Spinal cord (tissue), 9 donors: ENCODE measurements at regions not wholly inside any gene's neighbourhood (a gene's known extent, or its start where the extent isn't known, plus 50 kb on each side); places are given as distances from the start of the nearest gene placed in this dataset.

ENCODE experiments used
- DNase-seq, 6 donors: peaks; one replicate each; pipeline versions ENCODE4 v3.0.0 to v3.0.0-alpha.2; 2013 to 2015; ENCODE audit warnings: low spot score in 6 of 6, low read depth in 4 of 6
- H3K27ac ChIP-seq: one replicate; pipeline ENCODE4 v1.5.1; 2013; ENCODE audit warnings: low read depth, low read length, control low read depth
- H3K27me3 ChIP-seq: one replicate; pipeline ENCODE4 v1.6.1; 2013; ENCODE audit warnings: low read length; ENCODE audit not compliant: control insufficient read depth, insufficient read depth
- H3K36me3 ChIP-seq: one replicate; pipeline ENCODE4 v1.6.1; 2013; ENCODE audit warnings: low read length; ENCODE audit not compliant: control insufficient read depth, insufficient read depth
- H3K4me1 ChIP-seq: one replicate; pipeline ENCODE4 v1.6.1; 2013; ENCODE audit warnings: low read length; ENCODE audit not compliant: control insufficient read depth, insufficient read depth
- H3K4me3 ChIP-seq: one replicate; pipeline ENCODE4 v1.5.1; 2013; ENCODE audit warnings: low read depth, low read length, control low read depth
- H3K9me3 ChIP-seq: one replicate; pipeline ENCODE4 v1.6.1; 2013; ENCODE audit warnings: low read length; ENCODE audit not compliant: control insufficient read depth, insufficient read depth
- WGBS: methylation state at CpG from one replicate; pipeline ENCODE4 v1.1.5; 2013; ENCODE audit warnings: missing lambda C conversion rate; ENCODE audit not compliant: insufficient coverage; 5-methylcytosine and 5-hydroxymethylcytosine counted together
- donor health status: healthy.

DNA sequence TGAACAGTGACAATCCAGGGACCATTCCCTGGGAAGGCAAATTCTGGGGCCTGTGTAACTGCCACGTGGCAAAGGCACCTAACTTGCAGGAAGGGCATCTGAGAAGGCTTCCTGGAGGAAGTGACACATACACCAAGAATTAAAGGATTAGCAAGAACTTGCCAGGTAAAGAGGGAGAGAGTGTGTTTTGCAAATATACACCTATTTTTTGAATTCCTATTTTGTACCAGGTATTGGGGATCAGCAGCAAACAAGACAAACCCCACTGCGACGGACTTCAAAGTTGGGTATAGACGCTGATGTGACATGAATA is 206.5 kb upstream of the ZMIZ1 start:
- no peak overlapping the region for H3K4me3 ChIP-seq
- no peak overlapping the region for H3K27ac ChIP-seq
- H3K9me3 ChIP-seq, result no peaks in the 10 kb centered on the region
- no peaks in the 10 kb centered on the region for H3K36me3 ChIP-seq
- peaks cover 36% of the 10 kb centered on the region for H3K4me1 ChIP-seq
- WGBS, result 92% methylated on average over 2 of the region's 4 CpGs
- no peak for DNase-seq
- no peaks in the 10 kb centered on the region for H3K27me3 ChIP-seq

DNA sequence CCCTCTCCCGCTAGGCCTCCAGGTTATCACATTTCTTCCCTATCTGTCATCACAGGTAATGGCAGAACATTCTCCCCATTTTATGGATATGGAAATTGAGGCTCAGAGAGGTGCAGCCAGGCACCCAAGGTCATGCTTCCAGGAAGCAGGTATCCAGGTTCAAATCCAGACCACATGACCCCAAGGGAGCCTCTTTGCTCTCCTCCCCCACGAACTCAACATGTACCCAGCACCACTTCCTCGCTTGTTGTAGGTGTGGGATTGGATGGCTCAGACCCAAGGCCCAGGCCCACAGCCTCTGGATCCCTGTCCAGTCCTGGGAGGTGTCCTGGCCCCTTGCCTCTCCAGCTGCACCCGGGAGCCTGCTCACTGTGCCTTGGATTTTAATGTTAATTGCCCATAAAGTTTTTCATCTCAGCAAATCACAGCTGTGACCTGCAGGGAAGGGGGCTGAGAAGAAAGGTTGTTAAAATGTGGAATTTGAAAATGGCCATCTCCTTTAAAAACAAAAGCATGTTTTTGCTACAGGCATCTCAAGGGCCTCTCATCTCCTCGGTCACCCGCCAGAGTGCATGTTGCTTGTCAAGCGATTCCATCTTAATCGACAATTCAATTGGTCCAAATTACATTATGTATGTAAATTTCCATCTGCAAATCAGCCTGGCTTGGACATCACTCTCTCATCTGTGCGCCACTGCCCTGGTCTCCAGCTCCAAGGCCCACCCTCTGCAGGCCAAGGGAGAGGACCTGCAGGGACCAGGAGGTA is 205.4 kb upstream of the ZMIZ1 start:
- H3K4me1 ChIP-seq, result peaks cover 36% of the 10 kb centered on the region
- peak in 1 of 6 donors; percentile 59 for DNase-seq
- H3K4me3 ChIP-seq, result no peak overlapping the region
- H3K27me3 ChIP-seq, result no peaks in the 10 kb centered on the region
- WGBS, result 41% methylated on average over 5 of the region's 9 CpGs
- H3K27ac ChIP-seq, result no peak overlapping the region
- no peaks in the 10 kb centered on the region for H3K9me3 ChIP-seq
- no peaks in the 10 kb centered on the region for H3K36me3 ChIP-seq

DNA sequence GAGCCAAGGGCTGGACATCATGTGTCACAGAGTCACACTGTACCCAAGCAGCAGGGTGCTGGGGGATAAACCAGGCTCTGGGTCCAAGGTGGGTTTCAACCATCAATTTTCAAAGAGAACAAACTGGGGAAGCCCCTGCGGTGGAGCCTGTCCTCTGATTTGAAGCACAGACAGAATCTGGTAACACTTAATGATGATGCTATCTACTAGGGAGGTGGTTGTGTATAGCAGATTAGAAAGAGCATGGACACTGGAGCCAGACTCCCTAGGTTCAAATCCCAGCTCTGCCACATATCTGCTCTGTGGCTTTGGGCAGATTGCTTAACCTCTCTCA is 204.9 kb upstream of the ZMIZ1 start:
- H3K27me3 ChIP-seq, result no peaks in the 10 kb centered on the region
- H3K9me3 ChIP-seq, result no peaks in the 10 kb centered on the region
- H3K4me3 ChIP-seq, result no peak overlapping the region
- WGBS, result no CpG with 5 or more reads among the region's 1 CpG
- H3K27ac ChIP-seq, result no peak overlapping the region
- no peaks in the 10 kb centered on the region for H3K36me3 ChIP-seq
- DNase-seq, result peak in 1 of 6 donors; percentile 11
- peaks cover 39% of the 10 kb centered on the region for H3K4me1 ChIP-seq

DNA sequence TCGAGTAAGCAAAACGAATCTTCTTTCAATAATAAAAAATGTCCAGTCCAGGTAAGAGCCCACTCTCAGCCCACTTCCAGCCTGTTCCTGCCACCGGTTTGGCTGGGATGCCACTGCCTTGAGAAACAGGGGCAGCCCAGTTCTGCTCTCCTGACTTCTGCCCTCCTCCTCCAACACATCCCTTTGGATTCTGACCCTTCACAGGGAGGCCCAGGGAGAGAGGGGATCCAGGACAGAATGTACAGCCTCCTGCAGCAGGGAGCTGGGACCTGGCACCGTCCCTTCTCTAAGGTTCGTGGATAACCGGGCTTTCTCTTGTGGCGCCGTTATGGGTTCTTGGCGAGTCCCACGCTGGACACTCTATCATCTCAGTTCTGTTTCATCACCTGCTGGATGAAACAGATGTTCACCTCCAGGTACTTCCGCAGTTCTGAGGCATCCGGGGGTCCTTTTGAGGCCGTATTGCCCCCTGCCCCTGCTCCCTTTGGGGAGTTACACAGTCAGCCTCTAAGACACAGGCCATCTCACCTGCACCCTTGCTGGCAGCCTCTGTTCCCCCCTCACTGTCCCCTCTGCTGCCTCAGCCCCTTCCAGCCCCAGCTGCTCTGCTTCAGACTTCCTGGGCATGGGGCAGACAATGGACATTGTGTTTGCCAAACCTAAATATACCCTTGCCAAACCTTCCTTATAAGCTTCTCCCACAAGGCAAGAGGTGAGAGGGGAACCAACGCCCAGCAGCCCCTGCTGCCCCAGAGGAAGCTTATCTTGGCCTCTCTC is 203.8 kb upstream of the ZMIZ1 start:
- H3K27me3 ChIP-seq, result no peaks in the 10 kb centered on the region
- no peaks in the 10 kb centered on the region for H3K9me3 ChIP-seq
- no peak overlapping the region for H3K27ac ChIP-seq
- H3K36me3 ChIP-seq, result no peaks in the 10 kb centered on the region
- WGBS, result 81% methylated on average over 14 of the region's 14 CpGs
- no peak overlapping the region for H3K4me3 ChIP-seq
- H3K4me1 ChIP-seq, result peaks cover 41% of the 10 kb centered on the region
- peak in 1 of 6 donors; percentile 1 for DNase-seq

DNA sequence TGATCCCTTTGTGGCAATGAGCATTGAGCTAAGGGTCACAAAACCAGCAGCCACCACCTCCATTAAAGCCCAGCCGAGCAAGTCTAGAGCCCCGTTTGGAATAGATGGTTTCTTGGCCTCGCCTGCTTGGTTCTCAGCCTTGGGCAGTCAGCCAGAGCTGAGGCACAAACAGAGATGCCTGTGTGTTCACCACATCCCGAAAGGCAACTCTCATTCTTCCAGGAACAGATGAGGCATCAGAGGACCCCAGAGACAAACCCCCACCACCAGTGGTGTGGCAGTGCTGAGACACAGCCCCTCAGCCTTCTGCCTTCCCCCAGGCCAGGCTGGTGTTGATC is 203.3 kb upstream of the ZMIZ1 start:
- Histone ChIP-seq H3K9me3 (no peaks in the 10 kb centered on the region), H3K27me3 (no peaks in the 10 kb centered on the region), H3K36me3 (no peaks in the 10 kb centered on the region), H3K4me1 (peaks cover 43% of the 10 kb centered on the region), H3K4me3 (no peak overlapping the region), H3K27ac (peak overlapping the region; percentile 18)
- peak in 3 of 6 donors; percentile 33 to 82 (median 66) for DNase-seq
- 15% methylated on average over 4 of the region's 4 CpGs for WGBS

DNA sequence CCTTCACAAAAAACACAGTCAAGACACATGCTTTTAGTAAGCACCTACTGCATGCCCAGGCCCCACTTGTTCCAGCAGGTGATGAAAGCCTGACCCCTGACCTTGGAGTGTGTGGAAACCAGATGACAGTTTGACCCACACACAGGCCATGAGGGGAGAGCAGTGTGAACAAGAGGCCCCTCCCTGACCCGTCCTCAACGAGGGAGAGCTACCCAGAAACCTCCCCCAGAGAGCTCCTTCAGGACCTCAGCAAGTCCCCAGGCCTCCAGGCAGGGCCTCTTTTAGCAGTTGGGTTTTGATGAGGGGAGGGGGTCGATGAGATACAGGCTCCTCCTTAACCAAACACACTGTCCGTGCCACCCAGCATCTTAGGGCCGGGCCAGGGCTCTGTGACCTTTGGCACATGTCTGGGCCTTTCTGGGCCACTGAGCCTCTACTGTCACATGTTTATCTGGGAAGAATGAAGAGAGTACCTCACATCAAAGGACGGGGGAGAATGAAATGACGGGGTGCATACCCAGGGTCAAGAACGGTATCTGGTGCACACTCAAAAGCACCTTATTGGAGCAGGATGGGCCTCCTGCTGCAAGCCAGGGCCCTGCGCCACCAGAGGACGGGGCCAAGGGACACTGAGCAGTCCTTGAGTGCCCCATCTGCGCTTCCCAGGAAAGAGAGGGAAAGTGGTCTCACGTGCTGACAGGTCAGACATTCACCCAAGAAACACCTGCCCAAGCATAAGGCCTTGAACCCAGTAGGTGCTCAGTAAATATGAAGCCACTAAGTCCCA is 202.6 kb upstream of the ZMIZ1 start:
- Histone ChIP-seq H3K9me3 (no peaks in the 10 kb centered on the region), H3K27me3 (no peaks in the 10 kb centered on the region), H3K4me3 (no peak overlapping the region), H3K27ac (peak overlapping the region; percentile 18), H3K4me1 (peaks cover 42% of the 10 kb centered on the region), H3K36me3 (no peaks in the 10 kb centered on the region)
- no peak for DNase-seq
- 91% methylated on average over 7 of the region's 12 CpGs for WGBS

DNA sequence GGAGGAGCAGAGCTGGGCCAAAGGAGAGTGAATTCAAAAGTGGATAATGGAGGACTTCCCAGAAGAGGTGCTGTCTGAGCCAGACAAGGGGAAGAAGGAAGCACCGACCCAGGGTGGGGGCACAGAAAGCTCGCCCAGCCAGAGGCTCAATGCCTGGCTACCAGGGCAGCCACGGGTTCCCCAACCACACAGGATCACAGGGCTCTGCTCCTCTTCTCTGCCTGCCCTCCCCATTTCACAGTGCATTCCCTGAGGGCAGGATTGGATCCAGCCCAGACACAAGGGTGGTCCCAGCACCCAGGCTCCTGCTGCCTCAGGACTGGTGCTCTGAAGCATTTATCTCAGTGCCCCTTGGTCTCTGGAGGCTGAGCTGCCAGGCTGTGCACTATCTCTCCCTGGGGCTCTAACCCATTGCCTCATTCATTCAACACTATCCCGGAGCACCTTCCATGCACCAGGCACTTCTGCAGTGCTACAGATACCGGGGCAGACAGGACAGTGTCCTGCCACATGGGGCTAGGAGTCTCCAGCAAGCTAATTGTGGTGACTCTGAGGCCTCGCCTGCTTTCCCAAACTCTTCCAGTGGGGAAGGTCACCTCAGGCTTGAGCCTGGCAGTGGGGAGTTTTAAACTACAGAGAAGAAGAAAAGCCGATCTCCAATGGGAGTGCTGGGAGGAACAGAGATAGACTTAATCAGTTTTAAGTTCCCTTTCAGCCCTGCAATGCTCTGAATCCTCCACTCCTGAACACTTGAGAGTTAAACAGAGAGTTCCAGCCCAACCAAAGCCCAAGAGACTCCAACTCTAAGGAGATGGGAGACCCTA is 201.8 kb upstream of the ZMIZ1 start:
- no peak overlapping the region for H3K27ac ChIP-seq
- H3K27me3 ChIP-seq, result no peaks in the 10 kb centered on the region
- WGBS, result 86% methylated on average over 6 of the region's 7 CpGs
- H3K36me3 ChIP-seq, result no peaks in the 10 kb centered on the region
- peaks cover 34% of the 10 kb centered on the region for H3K4me1 ChIP-seq
- no peak overlapping the region for H3K4me3 ChIP-seq
- no peaks in the 10 kb centered on the region for H3K9me3 ChIP-seq
- no peak for DNase-seq

DNA sequence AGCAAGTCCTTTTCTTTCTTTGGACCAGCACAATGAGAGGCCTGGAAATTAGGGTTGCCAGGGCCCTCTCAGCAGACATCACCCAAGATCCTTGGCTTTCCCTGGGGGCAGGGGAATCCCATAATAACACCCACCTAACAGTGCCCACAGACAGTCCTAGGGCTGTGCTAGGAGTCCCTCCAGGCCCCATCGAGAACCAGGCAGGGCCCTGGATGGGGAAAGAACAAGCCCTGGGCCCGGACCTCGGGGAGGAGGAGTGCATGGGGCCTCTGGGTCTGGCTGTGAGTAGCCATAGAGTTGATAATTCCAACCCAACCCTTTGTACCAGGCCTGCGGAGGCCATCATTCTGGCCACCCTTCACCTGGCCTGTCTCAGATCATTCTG is 201.2 kb upstream of the ZMIZ1 start:
- H3K36me3 ChIP-seq, result no peaks in the 10 kb centered on the region
- H3K4me3 ChIP-seq, result no peak overlapping the region
- 92% methylated on average over 3 of the region's 4 CpGs for WGBS
- H3K27ac ChIP-seq, result no peak overlapping the region
- no peaks in the 10 kb centered on the region for H3K27me3 ChIP-seq
- H3K4me1 ChIP-seq, result peaks cover 34% of the 10 kb centered on the region
- no peak for DNase-seq
- no peaks in the 10 kb centered on the region for H3K9me3 ChIP-seq

DNA sequence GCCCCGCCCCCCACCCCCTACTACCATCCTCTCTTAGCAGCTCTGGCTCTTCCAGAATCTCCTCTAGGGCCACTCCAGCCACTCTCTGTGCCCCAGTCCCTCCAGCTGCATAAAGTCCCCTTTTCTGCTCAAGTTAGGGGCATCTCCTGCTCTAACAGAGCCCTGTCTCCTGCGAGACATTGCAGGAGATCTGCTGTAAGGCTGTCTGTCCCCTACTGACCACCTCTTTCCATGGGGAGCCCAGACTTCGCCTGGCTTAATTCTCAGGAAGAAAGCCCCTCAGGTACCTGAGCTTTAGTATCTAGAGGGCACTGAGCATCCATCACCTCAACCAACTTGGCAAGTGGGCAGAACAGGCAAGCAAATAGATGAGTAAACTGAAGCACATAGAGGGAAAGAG is 200.7 kb upstream of the ZMIZ1 start:
- Histone ChIP-seq H3K36me3 (no peaks in the 10 kb centered on the region), H3K27me3 (no peaks in the 10 kb centered on the region), H3K4me1 (peaks cover 34% of the 10 kb centered on the region), H3K27ac (no peak overlapping the region), H3K9me3 (no peaks in the 10 kb centered on the region), H3K4me3 (no peak overlapping the region)
- DNase-seq, result no peak
- 100% methylated on average over 1 of the region's 3 CpGs for WGBS
